ENCODE measurements at regions not wholly inside any gene's neighbourhood (a gene's known extent, or its start where the extent isn't known, plus 50 kb on each side); places are given as distances from the start of the nearest gene placed in this dataset.
"Not testable (repeated sequence)": the region's sequence is repeated elsewhere in the genome, so short reads cannot be mapped to it uniquely, and the experiment has no call there.

DNA sequence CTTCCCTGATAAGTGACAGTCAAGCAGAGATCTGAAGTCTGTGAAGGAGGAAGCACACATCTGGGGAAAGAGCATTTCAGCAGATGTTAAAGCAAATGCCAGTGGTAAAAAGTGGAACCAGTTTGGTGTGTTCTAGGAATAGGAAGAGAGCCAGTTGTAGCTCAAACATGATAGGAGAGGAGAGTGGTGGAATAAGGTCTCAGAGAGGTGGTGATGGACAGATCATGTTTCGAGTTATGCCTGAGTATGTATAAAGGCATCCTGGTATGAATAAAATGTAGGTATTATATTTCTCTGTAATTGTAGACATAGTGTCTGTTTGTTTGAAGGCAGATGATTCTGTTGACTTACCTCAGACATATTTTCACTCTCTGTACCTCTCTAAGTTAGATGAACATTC, 89.1 kb downstream of the LARP7 start:
- Mint-ChIP-seq H3K4me1 (ENCODE audit: low read depth, unreplicated experiment) (peaks cover 8% of the 10 kb centered on the region), H3K4me3 (ENCODE audit: low read depth, unreplicated experiment) (no peak overlapping the region), H3K27me3 (ENCODE audit: unreplicated experiment) (no peaks in the 10 kb centered on the region), H3K27ac (ENCODE audit: unreplicated experiment) (no peak overlapping the region), H3K9me3 (ENCODE audit: low read depth, unreplicated experiment) (no peaks in the 10 kb centered on the region), H3K36me3 (ENCODE audit: insufficient read depth, unreplicated experiment) (no peaks in the 10 kb centered on the region)
- BruUV-seq (replicated peaks): no TSS peak
- CTCF ChIA-PET: interaction anchor here (0.6 kb wide), 1 partner anchor 112 kb away, joined by 4 read pairs; no protein-coding TSS in a partner anchor
- intact Hi-C loops (cut with micrococcal nuclease; ENCODE audit: unreplicated experiment): no loop called here
- no peak for DNase-seq
- TF ChIP-seq, protein P1, sequence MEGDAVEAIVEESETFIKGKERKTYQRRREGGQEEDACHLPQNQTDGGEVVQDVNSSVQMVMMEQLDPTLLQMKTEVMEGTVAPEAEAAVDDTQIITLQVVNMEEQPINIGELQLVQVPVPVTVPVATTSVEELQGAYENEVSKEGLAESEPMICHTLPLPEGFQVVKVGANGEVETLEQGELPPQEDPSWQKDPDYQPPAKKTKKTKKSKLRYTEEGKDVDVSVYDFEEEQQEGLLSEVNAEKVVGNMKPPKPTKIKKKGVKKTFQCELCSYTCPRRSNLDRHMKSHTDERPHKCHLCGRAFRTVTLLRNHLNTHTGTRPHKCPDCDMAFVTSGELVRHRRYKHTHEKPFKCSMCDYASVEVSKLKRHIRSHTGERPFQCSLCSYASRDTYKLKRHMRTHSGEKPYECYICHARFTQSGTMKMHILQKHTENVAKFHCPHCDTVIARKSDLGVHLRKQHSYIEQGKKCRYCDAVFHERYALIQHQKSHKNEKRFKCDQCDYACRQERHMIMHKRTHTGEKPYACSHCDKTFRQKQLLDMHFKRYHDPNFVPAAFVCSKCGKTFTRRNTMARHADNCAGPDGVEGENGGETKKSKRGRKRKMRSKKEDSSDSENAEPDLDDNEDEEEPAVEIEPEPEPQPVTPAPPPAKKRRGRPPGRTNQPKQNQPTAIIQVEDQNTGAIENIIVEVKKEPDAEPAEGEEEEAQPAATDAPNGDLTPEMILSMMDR (IDR thresholded peaks at IDR 0.05; ENCODE audit: unreplicated experiment): no peak

DNA sequence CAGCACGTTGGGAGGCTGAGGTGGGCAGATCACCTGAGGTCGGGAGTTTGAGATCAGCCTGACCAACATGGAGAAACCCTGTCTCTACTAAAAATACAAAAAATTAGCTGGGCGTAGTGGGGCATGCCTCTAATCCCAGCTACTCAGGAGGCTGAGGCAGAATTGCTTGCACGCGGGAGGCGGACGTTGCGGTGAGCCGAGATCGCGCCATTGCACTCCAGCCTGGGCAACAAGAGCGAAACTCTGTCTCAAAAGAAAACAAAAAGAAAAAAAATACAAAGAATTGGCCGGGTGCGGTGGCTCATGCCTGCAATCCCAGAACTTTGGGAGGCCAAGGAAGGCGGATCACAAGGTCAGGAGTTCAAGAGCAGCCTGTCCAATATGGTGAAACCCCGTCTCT, 90.8 kb downstream of the LARP7 start:
- H3K9me3 Mint-ChIP-seq (ENCODE audit: low read depth, unreplicated experiment); BruUV-seq (replicated peaks); DNase-seq; CTCF ChIA-PET; H3K36me3 Mint-ChIP-seq (ENCODE audit: insufficient read depth, unreplicated experiment); H3K4me3 Mint-ChIP-seq (ENCODE audit: low read depth, unreplicated experiment); H3K27ac Mint-ChIP-seq (ENCODE audit: unreplicated experiment); H3K27me3 Mint-ChIP-seq (ENCODE audit: unreplicated experiment); intact Hi-C loops (cut with micrococcal nuclease; ENCODE audit: unreplicated experiment); H3K4me1 Mint-ChIP-seq (ENCODE audit: low read depth, unreplicated experiment): not testable (repeated sequence)

DNA sequence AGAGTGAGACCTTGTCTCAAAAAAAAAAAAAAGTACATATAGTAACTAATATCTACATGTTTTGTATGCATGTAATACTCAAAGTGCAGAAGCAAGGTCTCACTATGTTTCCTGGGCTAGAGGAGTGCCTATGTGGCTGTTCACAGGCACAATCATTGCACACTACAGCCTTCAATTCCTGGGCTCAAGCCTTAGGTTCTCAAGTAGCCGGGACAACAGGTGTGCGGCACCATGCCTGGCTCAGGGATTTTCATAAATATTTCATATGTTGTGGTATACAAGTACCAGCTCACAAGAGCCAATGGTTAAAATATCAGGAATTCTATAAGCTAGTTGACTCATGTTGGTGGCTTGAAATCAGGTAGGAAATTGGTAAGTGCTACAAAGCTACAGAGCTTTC, 94.8 kb downstream of the LARP7 start:
- no peaks in the 10 kb centered on the region for H3K27me3 Mint-ChIP-seq (ENCODE audit: unreplicated experiment)
- no peaks in the 10 kb centered on the region for H3K9me3 Mint-ChIP-seq (ENCODE audit: low read depth, unreplicated experiment)
- no TSS peak for BruUV-seq (replicated peaks)
- CTCF ChIA-PET: interaction anchor here (0.6 to 0.7 kb wide), 2 partner anchors 8 to 86 kb away, joined by 3 to 5 read pairs; no protein-coding TSS in a partner anchor
- TF ChIP-seq, protein P1 (IDR thresholded peaks at IDR 0.05; ENCODE audit: unreplicated experiment): no peak
- no peaks in the 10 kb centered on the region for H3K4me1 Mint-ChIP-seq (ENCODE audit: low read depth, unreplicated experiment)
- intact Hi-C loops (cut with micrococcal nuclease; ENCODE audit: unreplicated experiment): no loop called here
- no peak for DNase-seq
- no peaks in the 10 kb centered on the region for H3K36me3 Mint-ChIP-seq (ENCODE audit: insufficient read depth, unreplicated experiment)
- H3K27ac Mint-ChIP-seq (ENCODE audit: unreplicated experiment): no peak overlapping the region
- no peak overlapping the region for H3K4me3 Mint-ChIP-seq (ENCODE audit: low read depth, unreplicated experiment)

DNA sequence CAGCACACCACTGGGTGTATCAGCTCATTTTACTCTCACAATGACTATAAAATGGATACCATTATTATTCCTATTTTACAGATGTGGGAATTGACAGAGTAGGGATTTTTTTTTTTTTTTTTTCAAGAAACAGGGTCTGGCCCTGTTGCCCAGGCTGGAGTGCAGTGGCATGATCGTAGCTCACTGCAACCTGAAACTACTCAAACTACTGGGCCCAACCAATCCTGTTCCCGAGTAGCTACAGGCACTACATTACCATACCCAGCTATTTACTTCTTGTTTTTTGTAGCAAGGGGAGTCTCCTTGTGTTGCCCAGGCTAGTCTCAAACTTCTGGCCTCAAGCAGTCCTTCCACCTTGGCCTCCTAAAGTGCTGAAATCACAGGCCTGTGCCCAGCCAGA, 95.2 kb downstream of the LARP7 start:
- Mint-ChIP-seq H3K9me3 (ENCODE audit: low read depth, unreplicated experiment) (no peaks in the 10 kb centered on the region), H3K4me1 (ENCODE audit: low read depth, unreplicated experiment) (no peaks in the 10 kb centered on the region), H3K27me3 (ENCODE audit: unreplicated experiment) (no peaks in the 10 kb centered on the region), H3K36me3 (ENCODE audit: insufficient read depth, unreplicated experiment) (no peaks in the 10 kb centered on the region), H3K27ac (ENCODE audit: unreplicated experiment) (no peak overlapping the region), H3K4me3 (ENCODE audit: low read depth, unreplicated experiment) (no peak overlapping the region)
- BruUV-seq (replicated peaks): no TSS peak
- CTCF ChIA-PET: interaction anchor here (0.6 kb wide), 1 partner anchor 87 kb away, joined by 5 read pairs; no protein-coding TSS in a partner anchor
- intact Hi-C loops (cut with micrococcal nuclease; ENCODE audit: unreplicated experiment): no loop called here
- TF ChIP-seq, protein P1 (IDR thresholded peaks at IDR 0.05; ENCODE audit: unreplicated experiment): no peak
- DNase-seq: no peak

DNA sequence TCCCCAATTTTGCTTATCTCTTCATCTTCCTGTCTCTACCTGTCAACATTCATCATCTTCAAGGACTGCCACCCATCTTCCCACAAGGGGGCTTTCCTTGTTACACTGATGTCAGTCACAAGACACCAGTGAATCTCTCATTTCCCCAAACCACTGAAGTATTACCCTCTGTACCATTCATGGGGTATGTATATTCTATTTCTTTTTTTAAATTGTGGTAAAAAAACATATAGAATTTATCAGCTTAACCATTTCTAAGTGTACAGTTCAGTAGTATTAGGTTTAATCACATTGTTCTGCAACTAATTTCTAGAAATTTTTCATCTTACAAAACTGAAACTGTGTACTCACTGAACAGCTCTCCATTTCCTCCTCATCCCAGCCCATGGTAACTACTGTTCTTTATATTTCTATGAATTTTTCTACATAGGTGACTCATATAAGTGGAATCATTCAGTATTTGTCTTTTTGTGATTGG, 98.6 kb downstream of the LARP7 start:
- BruUV-seq (replicated peaks): no TSS peak
- H3K4me1 Mint-ChIP-seq (ENCODE audit: low read depth, unreplicated experiment): no peaks in the 10 kb centered on the region
- intact Hi-C loops (cut with micrococcal nuclease; ENCODE audit: unreplicated experiment): no loop called here
- TF ChIP-seq, protein P1 (IDR thresholded peaks at IDR 0.05; ENCODE audit: unreplicated experiment): no peak
- no peak overlapping the region for H3K27ac Mint-ChIP-seq (ENCODE audit: unreplicated experiment)
- H3K27me3 Mint-ChIP-seq (ENCODE audit: unreplicated experiment): no peaks in the 10 kb centered on the region
- no peaks in the 10 kb centered on the region for H3K9me3 Mint-ChIP-seq (ENCODE audit: low read depth, unreplicated experiment)
- CTCF ChIA-PET: no interaction called here
- DNase-seq: no peak
- no peak overlapping the region for H3K4me3 Mint-ChIP-seq (ENCODE audit: low read depth, unreplicated experiment)
- no peaks in the 10 kb centered on the region for H3K36me3 Mint-ChIP-seq (ENCODE audit: insufficient read depth, unreplicated experiment)
